GM19238 (cell line): ENCODE measurements at regions not wholly inside any gene's neighbourhood (a gene's known extent, or its start where the extent isn't known, plus 50 kb on each side); places are given as distances from the start of the nearest gene placed in this dataset.

Experiments used
- DNase-seq: peaks from one replicate; pipeline ENCODE4 v3.0.0; 2011; ENCODE audit warnings: low spot score; ENCODE audit not compliant: insufficient read length

DNA sequence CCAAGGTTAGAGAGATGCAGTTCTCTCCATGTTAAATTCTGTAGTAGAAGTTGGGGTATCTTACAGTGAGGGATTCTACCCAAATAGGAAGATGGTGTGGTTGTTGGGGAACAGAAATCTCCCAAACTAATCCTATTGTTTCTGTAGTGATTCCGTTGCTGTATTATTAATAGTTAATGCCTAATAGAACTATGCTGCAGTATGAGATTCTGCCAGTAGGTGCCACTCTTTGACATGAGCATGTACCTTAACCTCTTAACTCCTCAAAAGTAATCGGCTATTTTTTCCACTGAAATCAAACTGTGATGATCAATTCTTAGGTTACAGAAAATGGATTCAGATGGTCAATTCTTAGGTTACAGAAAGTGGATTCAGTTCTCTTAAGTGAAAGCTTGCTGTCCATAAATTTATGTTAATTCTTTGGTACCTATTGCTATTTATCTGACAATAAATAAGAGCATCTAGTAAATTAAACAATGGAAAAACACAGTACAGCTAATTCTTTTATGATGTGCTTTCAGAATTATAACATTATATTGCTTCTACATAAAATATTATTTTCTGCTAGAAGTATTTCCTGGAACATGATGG is 97.9 kb upstream of the DLX2 start:
- DNase-seq, result no peak

DNA sequence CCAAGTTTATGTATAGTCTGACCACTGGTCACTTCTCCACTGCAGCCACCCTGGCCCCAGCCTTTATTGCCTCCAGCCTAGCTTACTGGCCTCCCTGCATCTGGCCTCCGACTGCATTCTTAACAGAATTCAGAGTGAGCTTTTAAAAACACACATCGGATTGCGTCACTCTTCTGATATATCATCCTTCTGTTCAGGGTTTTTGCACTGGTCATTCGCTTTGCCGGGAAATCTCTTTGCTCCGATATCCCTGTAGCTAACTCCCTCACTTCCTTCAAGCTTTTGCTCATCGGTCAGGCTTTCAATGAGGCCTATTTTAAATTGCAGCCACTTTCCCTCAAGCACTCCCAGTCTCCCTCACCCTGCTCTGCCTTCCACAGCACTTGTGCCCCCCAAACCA is 101.6 kb upstream of the DLX2 start:
- DNase-seq, result no peak

DNA sequence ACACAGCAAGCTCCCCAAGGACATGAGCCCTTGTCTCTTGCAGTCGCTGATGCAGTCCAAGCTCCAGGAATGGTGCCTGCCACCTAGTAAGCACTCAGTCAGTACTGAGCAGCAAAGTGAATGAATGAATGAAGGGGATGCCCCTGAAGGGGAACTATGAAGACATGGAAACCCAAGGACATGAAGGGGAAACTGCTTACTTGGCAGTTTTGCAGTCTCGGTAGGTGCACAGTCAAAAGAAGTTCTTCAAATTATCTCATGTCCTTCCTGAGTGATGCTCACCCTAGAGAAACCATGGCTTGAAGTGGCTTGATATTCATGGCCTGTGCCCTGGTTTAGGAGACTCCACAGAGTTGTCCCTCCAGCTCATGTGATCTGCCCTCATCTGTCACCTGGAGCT is 102.1 kb upstream of the DLX2 start:
- no peak for DNase-seq

DNA sequence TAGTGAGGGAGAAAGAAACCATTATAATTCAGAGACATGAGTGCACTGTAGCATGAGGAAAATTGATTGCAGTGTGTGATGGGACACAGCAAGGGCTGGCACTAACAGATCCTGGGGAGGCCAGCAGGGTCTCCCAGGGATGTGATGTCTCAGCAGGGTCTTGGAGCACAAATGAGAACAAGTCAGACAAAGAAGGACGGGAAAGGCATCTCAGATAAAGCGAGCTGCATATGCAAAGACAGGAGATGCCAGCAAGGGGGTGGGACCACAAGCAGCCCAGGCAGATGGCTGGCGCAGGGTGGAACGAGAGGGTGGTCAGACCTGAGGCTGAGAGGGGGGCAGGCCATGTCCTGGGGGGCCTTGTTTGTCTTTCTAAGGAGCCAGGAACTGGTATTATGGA is 102.6 kb upstream of the DLX2 start:
- no peak for DNase-seq

DNA sequence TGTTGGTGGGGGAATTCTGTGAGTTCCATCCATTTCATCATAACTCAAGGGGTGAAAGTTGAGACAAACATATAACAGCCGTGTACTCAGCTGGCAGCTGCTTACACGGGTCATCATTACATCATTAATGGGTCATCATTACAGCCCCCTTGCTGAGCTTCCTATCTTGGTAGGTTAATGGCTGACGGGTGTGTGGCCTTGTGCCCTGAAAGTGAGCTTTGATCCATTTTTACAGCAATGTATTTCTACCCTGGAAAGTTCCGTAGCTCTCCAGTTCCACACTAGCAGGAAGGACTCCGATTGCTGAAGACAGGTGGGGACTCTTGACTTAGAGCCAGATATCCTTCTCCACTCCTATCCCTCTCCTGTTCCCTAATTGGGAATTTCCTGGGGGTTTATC is 105.2 kb upstream of the DLX2 start:
- DNase-seq, result no peak

DNA sequence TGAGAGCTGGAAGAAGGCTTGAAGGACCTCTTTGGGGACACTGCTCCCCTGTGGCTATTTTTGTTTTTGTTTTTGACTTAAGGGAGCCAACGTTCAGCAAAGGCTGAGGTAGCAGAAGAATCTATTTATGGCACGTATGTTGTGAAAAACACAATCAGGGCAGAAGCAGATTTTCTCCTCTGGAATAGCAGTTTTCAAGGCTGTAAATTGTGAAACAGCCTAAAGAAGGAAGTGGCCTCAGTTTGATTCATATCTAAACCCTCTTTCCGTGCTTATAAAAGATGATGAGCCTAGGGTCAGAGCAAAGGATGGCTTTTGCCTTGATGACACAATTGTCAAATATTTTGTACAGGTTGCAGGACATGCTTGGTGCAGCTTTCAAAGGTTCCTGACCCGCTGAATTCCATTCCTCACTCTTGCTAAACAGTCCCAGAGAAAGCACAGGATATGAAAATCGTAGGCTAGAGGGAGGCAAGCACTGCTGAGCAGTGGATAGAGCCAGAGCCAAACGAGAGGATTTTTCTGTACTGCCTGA is 106.2 kb upstream of the DLX2 start:
- DNase-seq, result no peak

DNA sequence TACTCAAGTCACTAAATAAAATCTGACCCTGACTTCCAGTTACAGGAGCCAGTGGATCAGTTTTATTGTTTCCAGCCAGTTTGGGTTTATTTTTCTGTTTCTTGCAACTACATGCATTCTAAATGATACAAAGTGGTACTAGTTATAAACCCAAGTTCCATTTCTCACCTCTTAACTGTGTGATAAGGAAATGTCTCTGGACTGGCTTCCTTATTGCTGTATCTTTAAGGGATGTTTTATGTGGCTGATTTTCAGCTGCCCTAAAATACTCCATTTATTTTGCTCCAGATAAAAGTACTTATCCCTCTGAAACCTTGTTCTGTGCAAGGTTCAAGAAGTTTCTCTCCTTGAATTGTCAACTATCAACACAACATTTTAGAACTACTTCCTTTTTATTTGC is 107.9 kb upstream of the DLX2 start:
- no peak for DNase-seq

DNA sequence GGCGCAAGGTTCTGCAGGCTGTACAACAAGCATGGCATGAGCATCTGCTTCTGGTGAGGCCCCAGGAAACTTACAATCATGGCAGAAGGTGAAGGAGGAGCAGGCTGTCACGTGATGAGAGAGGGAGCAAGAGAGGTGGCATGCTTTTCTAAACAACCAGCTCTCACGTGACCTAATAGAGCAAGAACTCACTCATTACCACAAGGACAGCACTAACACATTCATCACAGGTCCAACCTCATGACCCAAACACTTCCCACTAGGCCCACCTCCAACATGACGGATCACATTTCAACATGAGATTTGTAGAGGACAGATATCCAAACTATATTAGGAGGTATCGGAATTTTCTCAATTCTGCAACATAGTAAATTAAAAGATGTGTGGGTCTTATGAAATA is 108.8 kb upstream of the DLX2 start:
- no peak for DNase-seq

DNA sequence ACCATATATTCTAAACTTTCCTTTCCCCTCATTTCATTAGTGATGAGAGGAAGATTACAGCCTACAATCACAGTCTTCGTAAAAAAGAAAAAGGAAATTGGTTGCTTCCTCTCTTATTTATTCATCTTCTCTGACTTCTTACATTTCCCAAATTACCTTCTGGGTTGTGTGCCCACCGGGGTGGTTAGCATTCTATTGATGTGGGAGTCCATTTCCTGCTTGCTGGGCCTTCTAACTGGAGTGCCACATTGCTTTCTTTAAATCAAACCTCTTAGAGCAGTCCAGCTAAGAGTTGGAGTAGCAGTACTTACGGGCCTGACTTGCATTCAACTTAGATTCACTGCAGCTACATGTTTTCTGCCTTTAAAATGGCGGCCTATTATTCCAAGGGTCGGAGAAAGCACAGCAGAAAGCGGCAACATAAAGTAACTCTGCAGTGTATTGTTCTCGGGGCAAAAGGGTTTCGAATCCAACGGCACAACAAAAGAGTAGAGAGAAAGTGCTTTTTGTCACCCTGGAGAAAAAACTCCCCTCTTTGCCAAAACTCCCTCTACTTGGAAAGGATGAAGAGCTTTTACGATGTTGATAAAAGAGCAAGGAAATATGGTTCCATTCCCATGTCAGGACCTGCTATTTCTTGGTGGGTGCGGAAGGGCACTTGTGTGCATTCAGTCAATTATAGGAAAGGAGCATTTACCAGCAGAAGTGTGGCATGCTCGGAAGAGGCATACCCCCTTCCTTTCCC is 110.6 kb upstream of the DLX2 start:
- DNase-seq, result no peak

DNA sequence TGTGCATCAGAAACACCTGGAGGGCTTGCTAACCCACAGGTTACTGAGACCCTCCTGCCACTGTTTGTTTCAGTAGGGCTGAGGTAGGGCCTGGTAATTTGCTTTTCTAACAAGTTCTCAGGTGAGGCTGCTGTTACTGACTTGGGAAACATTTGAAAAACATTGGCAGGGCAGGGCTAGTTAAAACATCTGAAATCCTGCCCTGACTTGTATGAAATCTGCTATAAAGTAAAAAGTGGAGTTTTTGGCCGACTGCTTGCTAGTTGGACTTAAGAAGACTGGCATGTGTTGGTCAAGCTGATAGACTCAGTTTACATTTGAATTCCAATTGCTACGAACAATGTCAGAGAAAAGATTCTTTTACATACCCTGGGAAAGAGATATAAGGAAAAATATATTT is 111.6 kb upstream of the DLX2 start:
- DNase-seq, result no peak

DNA sequence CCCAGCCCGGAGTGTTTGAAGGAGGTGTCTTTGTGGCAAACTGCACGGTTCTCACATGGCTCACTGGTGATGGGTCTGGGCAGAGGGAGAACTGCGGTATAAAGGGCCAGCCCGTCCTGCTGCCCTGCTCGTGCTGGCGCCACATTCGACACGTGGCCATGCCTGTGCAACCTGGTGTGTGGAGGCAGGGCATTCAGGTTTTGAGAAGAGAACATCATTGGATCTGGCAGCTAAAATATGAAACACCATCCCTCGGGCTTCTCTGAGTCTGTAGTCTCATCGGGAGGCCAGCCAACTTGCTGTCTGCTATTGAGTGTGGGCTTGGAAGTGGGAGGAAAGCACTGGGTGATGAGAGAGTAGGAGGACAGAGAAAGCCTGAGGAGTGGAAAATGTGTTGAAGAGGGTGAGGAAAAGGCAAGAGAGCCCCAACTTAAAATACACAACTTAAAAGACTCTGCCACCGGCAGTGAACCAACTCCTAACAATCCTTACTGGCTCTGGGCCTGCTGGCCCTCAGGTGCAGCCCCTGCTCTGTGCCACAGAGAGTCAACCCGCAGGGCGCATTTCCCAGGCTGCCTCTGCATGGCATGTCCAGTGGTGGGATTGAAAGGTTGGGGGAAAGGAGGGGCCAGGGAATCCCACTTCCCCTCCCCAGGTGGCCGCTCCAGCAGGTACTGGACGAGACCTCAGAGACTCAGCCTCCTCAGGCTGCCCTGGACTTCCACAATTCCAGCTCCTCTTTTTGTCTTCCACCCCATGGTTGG is 112.7 kb upstream of the DLX2 start:
- no peak for DNase-seq

DNA sequence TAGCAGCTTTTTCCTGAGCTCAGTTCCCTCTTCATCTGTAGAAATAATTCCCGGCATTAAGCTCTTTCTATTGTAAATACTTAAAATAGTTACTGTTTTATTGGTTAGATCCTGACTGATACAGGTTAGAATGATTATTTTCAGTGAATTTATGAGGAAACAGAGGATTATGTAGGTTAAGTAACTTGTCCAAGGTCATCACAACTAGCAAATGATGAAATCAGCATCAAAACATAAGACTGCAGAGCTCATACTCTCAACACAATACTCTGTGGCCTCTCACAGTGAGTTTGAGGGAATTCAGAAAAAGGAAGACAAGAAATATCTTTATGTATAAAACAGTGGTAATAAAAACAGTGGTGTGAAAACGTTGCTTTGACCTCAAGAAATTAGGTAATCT is 113.2 kb upstream of the DLX2 start:
- DNase-seq, result no peak

DNA sequence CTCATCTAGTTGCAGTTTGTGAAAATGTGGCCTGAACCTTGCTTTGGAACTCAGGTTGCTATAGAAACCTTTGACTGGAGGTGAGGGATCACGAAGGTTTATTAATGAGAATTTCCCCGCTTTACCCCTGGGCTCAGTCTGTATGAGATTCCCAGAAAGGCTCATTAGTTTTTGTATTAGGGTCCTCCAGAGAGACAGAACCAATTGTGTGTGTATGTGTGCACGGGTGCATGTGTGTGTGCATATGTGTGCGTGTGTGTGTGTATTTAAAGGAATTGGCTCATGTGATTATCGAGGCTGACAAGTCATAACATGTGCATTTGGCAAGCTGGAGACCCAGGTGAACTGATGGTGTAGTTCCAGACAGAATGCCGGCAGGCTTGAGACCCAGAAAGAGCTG is 113.8 kb upstream of the DLX2 start:
- no peak for DNase-seq

DNA sequence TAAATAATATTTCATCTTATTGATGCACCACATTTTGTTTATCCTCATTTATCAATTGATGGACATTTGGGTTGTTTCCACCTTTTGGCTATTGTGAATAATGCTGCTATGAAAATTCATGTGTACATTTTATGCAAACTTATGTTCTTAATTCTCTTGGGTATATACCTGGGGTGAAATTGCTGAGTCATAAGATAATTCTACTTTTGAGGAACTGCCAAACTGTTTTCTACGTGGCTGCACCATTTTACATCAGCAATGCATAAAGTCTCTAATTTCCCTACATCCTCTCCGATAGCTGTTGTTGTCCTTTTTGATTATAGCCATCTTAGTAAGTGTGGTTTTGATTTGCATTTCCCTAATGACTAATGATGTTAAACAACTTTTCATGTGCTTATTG is 116.5 kb upstream of the DLX2 start:
- DNase-seq, result no peak

DNA sequence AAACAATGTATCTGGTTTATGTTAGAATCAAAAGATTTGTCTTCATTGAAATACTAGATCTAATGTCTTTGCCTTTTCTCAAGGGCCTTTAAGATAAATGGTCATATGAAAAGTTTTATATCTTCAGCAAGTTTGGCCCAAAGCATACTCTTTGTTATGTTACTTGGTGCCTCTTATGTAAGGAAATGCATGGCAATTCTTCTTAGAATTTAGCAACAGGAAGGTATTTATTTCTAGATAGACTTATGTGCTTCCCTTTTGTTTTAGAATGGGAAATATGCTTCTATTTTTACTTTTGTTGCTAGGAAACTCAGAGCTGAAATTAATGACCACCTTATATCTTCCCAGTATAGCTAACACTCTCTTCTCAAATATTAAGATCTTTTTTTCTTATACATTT is 117.4 kb upstream of the DLX2 start:
- DNase-seq, result no peak

DNA sequence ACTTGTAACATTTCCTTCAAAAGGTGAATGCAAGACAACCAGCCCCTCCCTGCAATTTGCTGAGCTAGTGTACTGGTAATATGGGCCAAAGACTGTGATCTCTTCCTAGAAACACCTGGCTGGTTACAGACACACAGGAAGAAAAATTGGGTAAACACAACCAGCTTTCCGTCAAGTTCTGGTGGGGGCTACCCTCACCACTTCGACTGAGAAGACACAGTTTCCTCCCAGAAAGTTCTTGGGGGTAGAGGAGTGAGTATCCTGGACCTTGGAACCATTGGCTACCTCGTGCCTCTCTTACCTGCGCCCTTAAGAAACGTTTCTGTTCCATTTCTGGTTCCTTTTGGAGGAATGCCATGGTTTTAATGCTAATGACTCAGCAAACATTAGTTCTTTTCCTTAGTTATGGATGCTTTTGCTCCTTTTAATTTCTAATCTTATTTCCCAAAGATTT is 120.9 kb upstream of the DLX2 start:
- no peak for DNase-seq

DNA sequence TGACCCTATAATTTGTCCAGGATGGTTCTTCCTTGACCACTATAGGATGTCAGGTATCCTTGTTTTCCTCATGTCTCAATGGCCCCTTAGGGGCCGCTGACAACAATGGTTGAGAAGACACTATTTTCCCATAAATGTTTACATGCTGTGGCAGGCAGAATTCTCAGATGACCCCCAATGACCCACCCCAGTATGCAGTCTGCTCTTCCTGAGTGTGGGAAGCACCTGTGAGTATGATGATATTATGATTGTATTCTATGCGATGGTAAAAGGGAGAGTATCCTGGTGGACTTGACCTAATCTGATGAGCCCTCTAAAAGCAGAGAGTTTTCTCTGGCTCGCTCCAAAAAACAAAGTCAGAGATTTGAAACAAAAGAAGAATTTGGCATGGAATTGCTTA is 123.1 kb upstream of the DLX2 start:
- DNase-seq, result no peak

DNA sequence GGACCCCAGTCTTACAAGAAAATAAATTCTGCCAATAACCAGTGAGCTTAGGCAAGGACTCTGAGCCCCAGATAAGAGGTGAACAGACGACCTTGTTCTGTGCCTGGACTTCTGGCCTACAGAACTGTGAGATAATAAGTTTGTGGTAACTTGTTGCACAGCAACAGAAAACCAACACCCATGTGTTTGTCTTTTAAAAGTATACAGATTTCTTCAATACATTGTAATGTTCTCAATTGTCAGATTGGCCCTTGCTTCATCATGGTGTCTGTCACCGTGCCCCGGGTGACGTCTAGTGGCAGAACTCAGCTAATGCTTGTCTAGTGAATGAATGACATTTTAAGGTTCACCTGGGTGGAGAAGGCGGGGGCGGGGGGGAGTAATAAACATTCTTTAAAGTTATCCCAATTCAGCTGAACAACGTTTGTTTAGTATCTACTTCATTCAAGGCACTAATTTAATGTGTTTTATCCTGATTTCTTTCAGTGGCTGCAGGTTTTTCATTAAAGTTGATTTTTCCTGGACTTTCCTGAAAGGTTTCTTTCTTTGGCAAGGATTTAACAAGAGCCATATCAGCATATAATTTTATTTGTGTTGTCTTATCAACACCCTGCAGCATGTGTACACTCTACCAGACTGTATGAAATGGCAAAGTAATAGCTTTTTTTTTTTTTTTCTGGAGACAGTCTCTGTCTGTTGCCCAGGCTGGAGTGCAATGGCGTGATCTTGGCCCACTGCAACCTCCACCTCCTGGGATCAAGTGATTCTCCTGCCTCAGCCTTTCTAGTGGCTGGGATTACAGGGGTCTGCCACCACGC is 123.8 kb upstream of the DLX2 start:
- DNase-seq, result no peak

DNA sequence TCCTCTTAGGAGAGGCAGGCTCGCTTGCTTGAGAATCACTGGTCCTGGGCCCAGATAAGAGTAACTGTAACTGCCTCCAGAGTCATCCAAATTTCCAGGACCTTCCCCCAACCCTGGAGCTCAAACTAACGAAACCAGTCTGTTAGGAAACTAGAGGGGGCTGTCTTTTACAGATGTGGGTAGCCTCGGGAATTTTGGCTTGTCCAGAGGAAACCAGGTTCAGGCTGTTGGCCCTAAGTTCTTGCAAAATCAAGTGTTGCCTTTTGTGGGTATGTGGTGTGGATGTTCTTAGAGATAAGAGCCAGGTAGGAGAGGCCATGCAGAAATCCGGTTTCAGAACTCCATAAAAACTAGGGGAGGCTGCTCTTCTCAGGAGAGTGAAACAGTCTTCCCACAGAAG is 125.0 kb upstream of the DLX2 start:
- DNase-seq, result no peak

DNA sequence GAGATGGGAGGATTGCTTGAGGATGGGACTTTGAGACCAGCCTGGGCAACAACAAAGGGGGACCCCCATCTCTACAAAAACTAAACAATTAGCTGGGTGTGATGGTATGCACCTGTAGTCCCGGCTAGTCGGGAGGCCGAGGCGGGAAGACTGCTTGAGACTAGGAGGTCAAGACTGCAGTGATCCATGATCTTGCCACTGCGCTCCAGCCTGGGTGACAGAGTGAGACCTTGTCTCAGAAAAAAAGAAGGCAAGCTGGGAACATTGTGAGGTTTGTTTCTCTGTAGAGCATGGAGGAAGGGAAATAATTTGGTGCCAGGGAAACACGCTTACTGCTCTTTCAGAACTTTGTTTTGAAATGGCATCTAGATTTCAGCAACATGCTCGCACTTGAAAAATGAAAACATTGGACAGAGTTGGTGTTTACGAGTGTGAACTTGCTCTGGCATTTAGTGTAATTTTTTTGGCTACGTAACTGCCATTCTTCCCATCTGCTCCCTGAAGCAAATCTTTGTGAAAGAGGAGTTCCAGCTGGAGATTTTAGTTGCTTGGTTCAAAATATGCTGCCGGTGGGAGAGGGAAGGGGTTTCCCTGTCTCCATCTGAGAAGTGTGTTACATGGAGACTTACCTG is 125.6 kb upstream of the DLX2 start:
- no peak for DNase-seq

DNA sequence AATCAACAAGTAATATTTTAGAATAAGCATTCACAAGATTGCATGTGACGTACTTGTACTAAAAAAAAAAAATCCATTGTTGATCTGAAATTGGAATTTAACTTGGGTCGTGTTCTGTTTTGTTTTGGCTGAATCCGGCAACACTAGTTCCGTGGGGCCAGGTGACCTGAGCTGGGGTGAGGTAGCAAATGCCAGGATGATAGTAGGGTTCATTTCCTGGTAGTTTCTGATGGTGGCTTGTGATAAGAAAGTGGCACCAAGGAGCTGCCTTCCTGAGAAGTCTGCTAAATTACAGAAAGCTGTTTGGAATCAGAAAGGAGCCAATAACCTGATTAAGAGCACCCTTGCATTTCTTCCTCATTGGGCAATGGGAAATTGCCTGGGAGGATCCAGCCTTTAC is 126.4 kb upstream of the DLX2 start:
- no peak for DNase-seq
